ENCODE measurements at regions not wholly inside any gene's neighbourhood (a gene's known extent, or its start where the extent isn't known, plus 50 kb on each side); places are given as distances from the start of the nearest gene placed in this dataset.

DNA sequence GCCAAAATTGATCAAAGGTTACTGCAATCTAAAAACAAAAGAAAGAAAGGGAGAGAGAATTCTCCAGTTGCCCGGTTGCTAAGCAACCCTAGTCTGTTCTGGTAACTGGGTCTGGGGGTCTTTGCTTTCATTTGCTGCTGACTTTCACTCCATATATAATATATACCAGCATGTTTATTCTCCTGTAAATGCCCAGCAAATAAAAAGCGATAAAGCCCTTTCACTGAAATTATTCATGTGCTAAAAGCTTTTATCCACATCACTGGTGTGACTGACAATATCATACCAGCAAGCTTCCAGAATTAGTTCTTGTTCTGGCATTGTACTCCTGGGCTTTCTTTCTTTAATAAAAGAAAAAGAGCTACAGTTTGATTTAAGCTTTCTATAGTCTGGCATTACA, 75.5 kb upstream of the ST8SIA3 start:
- H3K4me1 ChIP-seq (ENCODE audit: low read length) = no peaks in the 10 kb centered on the region
- no peaks in the 10 kb centered on the region for H3K9me3 ChIP-seq (ENCODE audit: insufficient read depth, low read length)
- H3K27ac ChIP-seq (ENCODE audit: low read length) = no peak overlapping the region
- H3K79me2 ChIP-seq (ENCODE audit: low read length) = no peaks in the 10 kb centered on the region
- no peak overlapping the region for H3K4me2 ChIP-seq (ENCODE audit: low read length)
- H3K9ac ChIP-seq (ENCODE audit: low read length) = no peak overlapping the region
- H3K36me3 ChIP-seq (replicated peaks; ENCODE audit: low read depth, low read length) = no peaks in the 10 kb centered on the region
- TF ChIP-seq, protein P1, sequence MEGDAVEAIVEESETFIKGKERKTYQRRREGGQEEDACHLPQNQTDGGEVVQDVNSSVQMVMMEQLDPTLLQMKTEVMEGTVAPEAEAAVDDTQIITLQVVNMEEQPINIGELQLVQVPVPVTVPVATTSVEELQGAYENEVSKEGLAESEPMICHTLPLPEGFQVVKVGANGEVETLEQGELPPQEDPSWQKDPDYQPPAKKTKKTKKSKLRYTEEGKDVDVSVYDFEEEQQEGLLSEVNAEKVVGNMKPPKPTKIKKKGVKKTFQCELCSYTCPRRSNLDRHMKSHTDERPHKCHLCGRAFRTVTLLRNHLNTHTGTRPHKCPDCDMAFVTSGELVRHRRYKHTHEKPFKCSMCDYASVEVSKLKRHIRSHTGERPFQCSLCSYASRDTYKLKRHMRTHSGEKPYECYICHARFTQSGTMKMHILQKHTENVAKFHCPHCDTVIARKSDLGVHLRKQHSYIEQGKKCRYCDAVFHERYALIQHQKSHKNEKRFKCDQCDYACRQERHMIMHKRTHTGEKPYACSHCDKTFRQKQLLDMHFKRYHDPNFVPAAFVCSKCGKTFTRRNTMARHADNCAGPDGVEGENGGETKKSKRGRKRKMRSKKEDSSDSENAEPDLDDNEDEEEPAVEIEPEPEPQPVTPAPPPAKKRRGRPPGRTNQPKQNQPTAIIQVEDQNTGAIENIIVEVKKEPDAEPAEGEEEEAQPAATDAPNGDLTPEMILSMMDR (IDR thresholded peaks at IDR 0.05; ENCODE audit: low read depth, low read length) = no peak
- no peak for TF ChIP-seq EZH2phosphoT487 (IDR thresholded peaks at IDR 0.05; ENCODE audit: low read depth)
- no peak overlapping the region for H3K4me3 ChIP-seq (ENCODE audit: low read length)
- peaks cover 14% of the 10 kb centered on the region; the same call in 1 of the 2 replicates for H3K27me3 ChIP-seq (ENCODE audit: low read depth, low read length)
- no peak overlapping the region for H2AFZ ChIP-seq (ENCODE audit: low read depth, low read length)
- no peaks in the 10 kb centered on the region for H4K20me1 ChIP-seq (ENCODE audit: insufficient read depth, low read length)

DNA sequence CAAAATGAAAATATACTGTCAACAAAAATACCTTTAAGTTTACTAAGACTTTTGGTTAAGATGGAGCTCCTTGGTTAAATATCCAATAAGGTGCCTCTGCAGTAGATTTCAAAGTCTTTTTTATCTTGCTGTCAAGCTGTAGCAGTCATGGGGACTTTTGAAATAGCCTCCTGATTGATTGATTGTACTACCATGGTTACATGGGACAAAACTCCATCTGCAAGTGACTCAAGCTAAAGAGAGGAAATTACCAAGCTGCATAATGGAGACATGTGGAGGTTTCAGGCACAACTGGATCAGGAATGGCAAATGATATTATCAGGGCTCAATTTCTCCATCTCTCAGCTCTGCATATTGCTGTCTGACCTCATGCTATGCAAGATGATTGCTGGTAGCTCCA, 73.4 kb upstream of the ST8SIA3 start:
- no peaks in the 10 kb centered on the region for H3K9me3 ChIP-seq (ENCODE audit: insufficient read depth, low read length)

GRCh38 chr18:57281519-57281918, 70.8 kb upstream of the ST8SIA3 start:
- Histone ChIP-seq H3K36me3 (replicated peaks; ENCODE audit: low read depth, low read length) (no peaks in the 10 kb centered on the region), H3K9me3 (ENCODE audit: insufficient read depth, low read length) (no peaks in the 10 kb centered on the region), H3K27ac (ENCODE audit: low read length) (no peak overlapping the region), H3K4me3 (ENCODE audit: low read length) (no peak overlapping the region), H3K9ac (ENCODE audit: low read length) (no peak overlapping the region), H3K79me2 (ENCODE audit: low read length) (no peaks in the 10 kb centered on the region), H2AFZ (ENCODE audit: low read depth, low read length) (no peak overlapping the region), H3K27me3 (ENCODE audit: low read depth, low read length) (no peaks in the 10 kb centered on the region), H3K4me1 (ENCODE audit: low read length) (no peaks in the 10 kb centered on the region), H4K20me1 (ENCODE audit: insufficient read depth, low read length) (no peaks in the 10 kb centered on the region), H3K4me2 (ENCODE audit: low read length) (no peak overlapping the region)
- TF ChIP-seq EZH2phosphoT487 (IDR thresholded peaks at IDR 0.05; ENCODE audit: low read depth) = no peak
- TF ChIP-seq, protein P1 (IDR thresholded peaks at IDR 0.05; ENCODE audit: low read depth, low read length) = no peak

More for the DNA sequence above, 73.4 kb upstream of the ST8SIA3 start:
- no peaks in the 10 kb centered on the region for H4K20me1 ChIP-seq (ENCODE audit: insufficient read depth, low read length)
- no peak overlapping the region for H2AFZ ChIP-seq (ENCODE audit: low read depth, low read length)
- TF ChIP-seq, protein P1 (IDR thresholded peaks at IDR 0.05; ENCODE audit: low read depth, low read length) = no peak
- no peak for TF ChIP-seq EZH2phosphoT487 (IDR thresholded peaks at IDR 0.05; ENCODE audit: low read depth)
- H3K9ac ChIP-seq (ENCODE audit: low read length) = no peak overlapping the region
- no peaks in the 10 kb centered on the region for H3K36me3 ChIP-seq (replicated peaks; ENCODE audit: low read depth, low read length)
- no peak overlapping the region for H3K4me3 ChIP-seq (ENCODE audit: low read length)
- H3K27me3 ChIP-seq (ENCODE audit: low read depth, low read length) = peaks cover 9% of the 10 kb centered on the region; the same call in 1 of the 2 replicates
- no peaks in the 10 kb centered on the region for H3K4me1 ChIP-seq (ENCODE audit: low read length)
- H3K4me2 ChIP-seq (ENCODE audit: low read length) = no peak overlapping the region
- H3K79me2 ChIP-seq (ENCODE audit: low read length) = no peaks in the 10 kb centered on the region
- H3K27ac ChIP-seq (ENCODE audit: low read length) = no peak overlapping the region

GRCh38 chr18:57286949-57287348, 65.4 kb upstream of the ST8SIA3 start:
- Histone ChIP-seq H3K9ac (ENCODE audit: low read length) (no peak overlapping the region), H3K9me3 (ENCODE audit: insufficient read depth, low read length) (peaks cover 4% of the 10 kb centered on the region; the same call in 1 of the 2 replicates), H3K4me3 (ENCODE audit: low read length) (no peak overlapping the region), H4K20me1 (ENCODE audit: insufficient read depth, low read length) (no peaks in the 10 kb centered on the region), H2AFZ (ENCODE audit: low read depth, low read length) (peak overlapping the region; percentile 7; the same call in 1 of the 2 replicates), H3K27me3 (ENCODE audit: low read depth, low read length) (no peaks in the 10 kb centered on the region), H3K27ac (ENCODE audit: low read length) (no peak overlapping the region), H3K79me2 (ENCODE audit: low read length) (no peaks in the 10 kb centered on the region), H3K36me3 (replicated peaks; ENCODE audit: low read depth, low read length) (peaks cover 7% of the 10 kb centered on the region), H3K4me1 (ENCODE audit: low read length) (peaks cover 18% of the 10 kb centered on the region), H3K4me2 (ENCODE audit: low read length) (peak overlapping the region; percentile 36)
- no peak for TF ChIP-seq EZH2phosphoT487 (IDR thresholded peaks at IDR 0.05; ENCODE audit: low read depth)
- TF ChIP-seq, protein P1 (IDR thresholded peaks at IDR 0.05; ENCODE audit: low read depth, low read length) = no peak

Data from OCI-LY3 (cell line).